ENCODE measurements at regions not wholly inside any gene's neighbourhood (a gene's known extent, or its start where the extent isn't known, plus 50 kb on each side); places are given as distances from the start of the nearest gene placed in this dataset.

DNA sequence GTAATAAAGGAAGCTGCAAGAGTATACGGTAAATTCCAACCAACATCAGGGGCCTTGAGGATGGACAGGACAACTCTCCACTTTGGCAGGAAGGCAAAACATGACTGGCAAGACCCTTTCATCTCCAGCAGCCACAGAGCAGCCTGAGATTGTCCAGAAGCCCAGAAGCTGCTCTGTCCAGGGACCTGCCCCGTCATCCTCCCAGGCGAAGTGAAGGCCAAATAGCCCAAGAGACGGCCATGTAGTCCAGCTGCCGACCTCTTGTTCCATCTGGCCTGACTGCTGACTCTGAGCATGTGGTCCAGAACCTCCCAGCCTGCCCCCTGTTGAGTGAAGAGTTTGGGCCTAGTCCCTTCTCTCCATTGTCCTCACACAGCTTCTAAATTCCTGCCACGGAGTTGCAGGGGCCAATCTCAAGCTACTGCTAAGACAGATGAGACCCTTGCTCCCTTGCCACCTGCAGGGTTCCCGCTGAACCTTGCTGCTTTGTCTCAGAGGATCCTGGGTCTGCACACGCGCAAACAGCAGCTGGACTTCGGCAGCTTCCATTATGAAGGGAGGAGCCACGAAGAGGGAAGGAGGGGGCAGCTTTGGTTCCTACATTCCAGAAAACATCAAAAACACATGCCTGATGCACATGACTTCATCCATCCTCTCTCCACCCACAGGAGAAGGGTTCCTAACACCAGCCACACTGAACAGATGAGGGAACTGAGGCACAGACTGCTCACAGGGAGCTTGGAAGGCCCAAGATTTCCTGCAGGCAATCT is 196.9 kb downstream of the KATNAL1 start:
- TF ChIP-seq CTCF (IDR thresholded peaks at IDR 0.05; ENCODE audit: low read depth, low read length) (no peak), EZH2phosphoT487 (IDR thresholded peaks at IDR 0.05; ENCODE audit: low read depth) (no peak)
